GM19238 (cell line): ENCODE measurements at regions not wholly inside any gene's neighbourhood (a gene's known extent, or its start where the extent isn't known, plus 50 kb on each side); places are given as distances from the start of the nearest gene placed in this dataset.

Source experiments
- DNase-seq: peaks from one replicate; pipeline ENCODE4 v3.0.0; 2011; ENCODE audit warnings: low spot score; ENCODE audit not compliant: insufficient read length

GRCh38 chr9:97747201-97747965 is 50.2 kb upstream of the XPA start:
- no peak for DNase-seq

DNA sequence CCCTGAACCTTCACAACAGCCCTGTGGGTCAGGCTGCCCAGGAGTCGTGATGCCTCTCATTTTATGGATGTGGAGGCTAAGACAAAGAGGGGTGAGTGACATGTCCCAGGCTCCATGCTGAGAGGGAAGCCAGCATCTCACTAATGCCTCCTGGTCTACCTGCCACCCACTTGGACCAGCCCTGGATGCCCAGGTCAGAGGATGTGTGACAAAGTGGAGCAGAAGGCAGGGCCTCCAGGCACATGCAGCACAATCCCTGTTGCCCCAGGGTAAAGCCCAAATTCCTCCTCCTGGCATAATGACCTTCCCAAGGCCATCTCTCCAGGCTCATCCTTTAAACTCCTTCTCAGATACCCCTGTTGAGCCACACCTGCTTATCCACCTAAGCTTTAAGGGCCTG is 51.4 kb upstream of the XPA start:
- no peak for DNase-seq

- no peak for DNase-seq
Observed at GRCh38 chr9:97749928-97750327, 52.8 kb upstream of the XPA start.

GRCh38 chr9:97751531-97751930 is 54.4 kb upstream of the XPA start:
- DNase-seq, result no peak

- no peak for DNase-seq
Observed at GRCh38 chr9:97752274-97752673, 55.1 kb upstream of the XPA start.

DNA sequence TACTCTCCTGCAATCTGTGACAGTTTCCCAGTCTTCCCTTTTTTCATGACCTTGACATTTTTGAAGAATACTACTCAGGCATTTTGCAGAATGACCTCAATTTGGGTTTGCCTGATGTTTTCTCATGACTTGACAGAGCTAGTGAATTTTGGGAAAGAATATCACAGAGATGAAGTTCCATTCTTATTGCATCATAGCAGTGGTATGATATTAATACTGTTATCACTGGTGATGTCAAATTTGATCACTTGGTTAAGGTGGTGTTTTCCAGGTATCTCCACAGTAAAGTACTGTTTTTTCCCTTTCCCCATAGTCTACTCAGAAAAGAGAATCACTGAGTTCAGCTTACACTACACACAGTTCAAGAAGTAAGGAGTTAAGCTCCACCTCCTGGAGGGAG is 56.2 kb upstream of the XPA start:
- no peak for DNase-seq

DNA sequence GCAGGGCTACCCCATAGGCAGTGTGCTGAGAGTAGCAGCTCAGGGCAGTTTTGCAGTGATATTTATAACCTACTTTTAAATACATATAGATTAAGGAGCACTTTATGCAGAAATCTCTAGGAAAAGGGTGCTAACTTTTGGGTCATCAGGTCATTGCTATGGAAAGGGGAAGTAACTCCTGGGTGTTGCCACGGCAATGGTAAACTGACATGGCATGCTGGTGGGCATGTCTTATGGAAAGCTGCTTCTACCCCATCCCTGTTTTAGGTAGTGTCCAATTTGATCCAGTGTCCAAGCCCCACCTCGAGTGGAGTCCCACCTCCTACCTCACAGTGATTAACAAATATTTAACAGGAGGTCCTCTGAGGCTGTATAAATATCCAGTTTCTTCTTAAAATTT is 56.8 kb upstream of the XPA start:
- DNase-seq, result no peak

GRCh38 chr9:97755618-97756267 is 58.6 kb upstream of the XPA start:
- DNase-seq, result no peak

DNA sequence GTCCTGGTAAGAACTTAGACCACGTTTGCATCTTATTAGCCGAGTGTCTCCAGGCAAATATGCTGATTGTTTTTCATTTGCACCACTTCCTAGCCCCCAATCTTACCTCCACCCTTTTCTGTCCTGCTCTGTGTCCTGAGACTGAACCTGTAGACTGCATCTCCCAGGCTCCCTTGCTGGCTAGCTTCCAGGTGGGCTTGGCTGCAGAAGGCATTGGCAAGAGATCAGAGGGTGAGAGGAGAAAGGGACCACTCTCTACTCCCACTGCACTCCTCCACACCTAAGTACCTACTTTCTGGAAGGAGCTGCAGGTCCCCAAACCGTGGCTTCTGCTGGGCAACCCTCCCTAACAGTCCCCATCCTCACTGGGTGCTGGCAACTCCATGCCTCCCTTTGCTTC is 59.9 kb upstream of the XPA start:
- no peak for DNase-seq

- no peak for DNase-seq
Observed at GRCh38 chr9:97758334-97758916, 61.3 kb upstream of the XPA start.

- no peak for DNase-seq
Observed at GRCh38 chr9:97759581-97760288, 62.6 kb upstream of the XPA start.

DNA sequence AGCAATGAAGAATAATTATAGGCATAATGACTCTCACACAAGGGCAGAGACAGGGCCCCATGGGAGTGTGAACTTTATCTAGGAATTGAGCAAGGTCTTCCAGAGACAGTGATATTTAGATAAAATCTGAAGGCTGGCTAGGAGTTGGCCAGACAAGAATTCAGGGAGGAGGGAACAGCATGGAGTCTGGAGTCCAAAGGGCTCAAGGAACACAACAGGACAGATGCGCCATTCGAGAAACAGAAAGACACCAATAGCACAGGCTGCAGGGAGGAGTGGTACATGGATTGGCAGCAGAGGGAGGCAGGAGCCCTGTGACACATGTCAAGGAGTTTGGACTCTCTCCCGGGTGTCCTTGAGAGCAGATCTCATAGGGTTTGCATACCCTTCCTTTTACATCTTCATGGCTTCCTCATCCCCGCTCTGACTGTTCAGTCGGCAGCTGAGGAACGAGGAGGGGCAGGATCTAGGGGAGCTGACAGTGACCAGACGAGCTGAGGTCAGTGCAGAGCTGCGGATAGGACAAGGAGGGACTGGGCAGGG is 64.0 kb upstream of the XPA start:
- no peak for DNase-seq

DNA sequence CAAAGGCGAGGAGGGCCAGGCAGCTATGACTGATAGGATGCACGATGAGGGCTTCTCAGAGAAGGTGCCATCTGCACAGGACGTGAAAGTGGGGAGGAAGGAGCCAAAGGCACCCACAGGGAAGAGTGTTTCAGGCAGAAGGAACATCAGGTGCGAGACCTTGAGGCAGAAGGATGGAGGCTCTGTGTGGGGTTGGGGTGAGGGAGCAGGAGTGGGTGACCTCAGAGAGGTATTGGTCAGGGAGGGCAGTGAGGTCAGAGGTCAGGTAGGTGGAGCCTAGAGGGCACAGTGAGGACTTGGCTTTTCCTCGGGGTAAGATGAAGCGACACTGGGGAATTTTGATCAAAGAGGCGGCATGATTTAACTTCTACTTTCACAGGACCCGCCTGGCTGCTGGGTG is 64.7 kb upstream of the XPA start:
- no peak for DNase-seq

GRCh38 chr9:97763874-97764273 is 66.7 kb upstream of the XPA start:
- no peak for DNase-seq

DNA sequence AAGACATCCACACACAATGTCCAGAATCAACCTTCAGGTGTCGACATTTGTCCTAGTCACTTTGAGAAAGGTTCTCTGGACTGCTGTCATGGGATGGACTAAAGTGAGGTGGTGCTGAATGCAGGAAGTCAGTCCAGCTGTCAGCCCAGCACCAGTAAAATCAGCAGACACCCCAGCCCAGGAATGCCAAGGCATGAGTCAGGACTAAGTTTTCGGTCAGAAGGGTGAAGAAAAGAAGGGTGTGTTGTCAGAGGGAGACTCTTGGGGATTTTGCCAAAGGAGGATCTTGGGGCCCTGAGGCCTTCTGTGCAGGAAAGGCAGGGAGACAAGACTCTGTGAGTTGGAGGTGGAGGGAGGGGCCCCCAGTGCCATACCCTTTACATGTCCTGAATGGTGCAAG is 69.0 kb upstream of the XPA start:
- no peak for DNase-seq

- DNase-seq, result no peak
Observed at GRCh38 chr9:97766610-97767009, 69.5 kb upstream of the XPA start.

GRCh38 chr9:97767891-97768290 is 70.8 kb upstream of the XPA start:
- no peak for DNase-seq

GRCh38 chr9:97768746-97769145 is 71.6 kb upstream of the XPA start:
- DNase-seq, result no peak

GRCh38 chr9:97769208-97769607 is 72.1 kb upstream of the XPA start:
- no peak for DNase-seq

DNA sequence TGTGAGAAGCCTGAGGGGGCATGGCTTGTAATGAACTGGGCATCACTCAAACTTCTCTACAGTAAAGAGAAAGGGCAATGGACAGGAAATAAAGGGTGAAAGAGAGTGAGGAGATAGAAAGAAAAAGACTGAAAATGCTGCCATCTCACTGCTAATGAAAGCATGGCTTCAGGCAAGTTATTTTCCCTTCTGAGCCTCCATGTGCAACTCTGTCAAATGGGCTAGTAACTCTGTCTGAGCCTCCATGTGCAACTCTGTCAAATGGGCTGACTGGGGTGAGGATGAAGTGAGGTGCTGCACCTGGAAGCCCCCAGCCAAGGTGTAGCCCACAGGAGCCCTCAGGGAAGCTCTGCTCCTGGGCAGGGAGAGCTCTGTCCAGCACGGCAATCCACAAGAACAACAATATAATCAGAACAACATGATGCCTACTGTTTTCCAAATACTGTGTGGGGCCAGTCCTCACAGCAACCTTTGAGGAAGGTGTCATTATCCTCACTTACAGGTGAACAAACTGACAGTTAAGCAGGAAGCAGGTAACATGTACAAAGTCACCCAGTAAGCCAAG is 73.8 kb upstream of the XPA start:
- DNase-seq, result no peak

GRCh38 chr9:97771641-97772040 is 74.5 kb upstream of the XPA start:
- DNase-seq, result no peak

DNA sequence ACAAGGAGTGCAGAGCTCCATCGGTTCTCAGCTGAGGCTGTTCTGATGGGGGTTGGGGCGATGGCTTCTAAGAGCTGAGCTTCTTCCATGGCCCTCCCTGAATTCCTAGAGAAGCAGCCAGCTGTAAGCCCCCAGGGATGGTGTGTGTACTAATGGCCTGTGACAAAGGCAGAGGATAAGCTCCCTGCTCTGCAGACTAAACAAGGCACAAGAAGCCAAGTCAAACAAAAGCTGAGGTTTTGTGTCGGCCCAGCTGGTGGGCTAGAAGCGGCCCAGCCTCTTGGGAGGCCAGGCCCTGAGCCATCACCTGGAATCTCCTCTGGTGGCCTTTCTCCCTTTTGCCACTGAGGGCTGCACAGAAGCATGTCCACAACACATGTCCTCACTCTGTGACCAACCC is 75.0 kb upstream of the XPA start:
- no peak for DNase-seq
